Sigmoid colon (tissue), 4 donors: ENCODE measurements at regions not wholly inside any gene's neighbourhood (a gene's known extent, or its start where the extent isn't known, plus 50 kb on each side); places are given as distances from the start of the nearest gene placed in this dataset.

Experiments used
- EP300 ChIP-seq, 4 donors: sonication (generic); formaldehyde crosslinking; IDR thresholded peaks; one replicate each; pipeline ENCODE4 v1.6.1; 2017; ENCODE audit warnings: antibody characterized with exemption in 4 of 4
- POLR2A ChIP-seq, 2 donors: fragments of 450-650 bp; IDR thresholded peaks; one replicate each; pipeline ENCODE4 v1.6.1; 2016; ENCODE audit warnings: antibody characterized with exemption in 2 of 2, mild to moderate bottlenecking in 2 of 2, moderate library complexity in 2 of 2
- POLR2AphosphoS5 ChIP-seq, 4 donors: sonication (generic); formaldehyde crosslinking; IDR thresholded peaks; one replicate each; pipeline ENCODE4 v1.6.1; 2017; ENCODE audit warnings: antibody characterized with exemption in 4 of 4
- TF ChIP-seq, protein P1 (sequence below), 4 experiments: fragments of 450-650 bp in 3 of 4; fragments of 200-600 bp in 1 of 4; IDR thresholded peaks; one replicate each; pipeline ENCODE4 v1.5.1; 2016 to 2019; ENCODE audit warnings: antibody characterized with exemption in 4 of 4, mild to moderate bottlenecking in 3 of 4, moderate library complexity in 2 of 4

DNA sequence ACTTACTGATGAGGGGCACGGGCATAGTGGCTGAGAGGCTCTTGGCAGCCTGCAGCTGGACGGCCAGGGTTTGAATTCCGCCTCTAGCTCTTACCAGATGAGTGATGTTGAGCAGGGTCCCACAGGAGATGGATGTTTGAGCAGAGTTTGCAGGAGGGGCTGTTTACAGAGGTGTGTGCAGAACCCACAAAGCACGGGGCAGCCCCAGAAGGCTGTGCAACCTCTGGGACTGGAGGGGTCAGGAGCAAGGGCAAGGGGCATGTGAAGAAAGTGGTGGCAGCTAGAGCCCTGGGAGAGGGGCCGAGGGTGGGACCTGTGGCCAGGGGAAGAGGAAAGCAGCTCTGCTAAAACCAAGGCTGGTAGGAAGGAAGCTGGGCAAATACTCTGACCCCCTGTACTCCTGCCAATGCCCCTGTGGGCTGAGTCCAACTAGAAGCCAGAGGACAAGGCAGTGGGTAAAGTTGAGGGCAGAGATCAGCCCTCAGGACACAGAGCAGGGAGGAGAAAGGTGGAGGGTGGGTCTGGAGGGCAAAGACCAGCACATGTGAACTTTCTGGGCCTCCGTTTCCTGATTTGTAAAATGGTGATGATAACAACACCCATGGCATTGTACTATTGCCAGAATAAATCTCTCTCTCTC is 53.9 kb upstream of the ITGA11 start:
- TF ChIP-seq, protein P1, sequence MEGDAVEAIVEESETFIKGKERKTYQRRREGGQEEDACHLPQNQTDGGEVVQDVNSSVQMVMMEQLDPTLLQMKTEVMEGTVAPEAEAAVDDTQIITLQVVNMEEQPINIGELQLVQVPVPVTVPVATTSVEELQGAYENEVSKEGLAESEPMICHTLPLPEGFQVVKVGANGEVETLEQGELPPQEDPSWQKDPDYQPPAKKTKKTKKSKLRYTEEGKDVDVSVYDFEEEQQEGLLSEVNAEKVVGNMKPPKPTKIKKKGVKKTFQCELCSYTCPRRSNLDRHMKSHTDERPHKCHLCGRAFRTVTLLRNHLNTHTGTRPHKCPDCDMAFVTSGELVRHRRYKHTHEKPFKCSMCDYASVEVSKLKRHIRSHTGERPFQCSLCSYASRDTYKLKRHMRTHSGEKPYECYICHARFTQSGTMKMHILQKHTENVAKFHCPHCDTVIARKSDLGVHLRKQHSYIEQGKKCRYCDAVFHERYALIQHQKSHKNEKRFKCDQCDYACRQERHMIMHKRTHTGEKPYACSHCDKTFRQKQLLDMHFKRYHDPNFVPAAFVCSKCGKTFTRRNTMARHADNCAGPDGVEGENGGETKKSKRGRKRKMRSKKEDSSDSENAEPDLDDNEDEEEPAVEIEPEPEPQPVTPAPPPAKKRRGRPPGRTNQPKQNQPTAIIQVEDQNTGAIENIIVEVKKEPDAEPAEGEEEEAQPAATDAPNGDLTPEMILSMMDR (IDR thresholded peaks at IDR 0.05) = no peak
- TF ChIP-seq POLR2A (IDR thresholded peaks at IDR 0.05) = no peak
- no peak for TF ChIP-seq POLR2AphosphoS5 (IDR thresholded peaks at IDR 0.05)
- TF ChIP-seq EP300 (IDR thresholded peaks at IDR 0.05) = no peak
